Cardiac muscle cell (in vitro differentiated cells and primary cell): ENCODE measurements at regions not wholly inside any gene's neighbourhood (a gene's known extent, or its start where the extent isn't known, plus 50 kb on each side); places are given as distances from the start of the nearest gene placed in this dataset.
A peak's percentile ranks its signal among the peaks of the same experiment; 100 is the strongest.
"Not testable (repeated sequence)": the region's sequence is repeated elsewhere in the genome, so short reads cannot be mapped to it uniquely, and the experiment has no call there.

Experiments
- DNase-seq, 2 donors: peaks; one replicate each; pipeline versions ENCODE4 v3.0.0 to v3.0.0-alpha.2; 2010 to 2017; ENCODE audit warnings: low read depth in 1 of 2, low spot score in 1 of 2
- H3K27ac ChIP-seq: fragments of 200-600 bp; sonication (generic); 2 replicates; pipeline ENCODE4 v1.5.1; 2016
- H3K27me3 ChIP-seq: fragments of 200-600 bp; sonication (generic); 2 replicates; pipeline ENCODE4 v1.6.0; 2016; ENCODE audit warnings: control low read depth
- H3K36me3 ChIP-seq: fragments of 200-600 bp; sonication (generic); 2 replicates; pipeline ENCODE4 v1.5.1; 2016; ENCODE audit warnings: control low read depth
- H3K4me1 ChIP-seq: fragments of 200-600 bp; sonication (generic); 2 replicates; pipeline ENCODE4 v1.8.1; 2017; ENCODE audit warnings: low read depth, mild to moderate bottlenecking, mixed run types
- H3K4me3 ChIP-seq: fragments of 200-600 bp; sonication (generic); 2 replicates; pipeline ENCODE4 v1.5.1; 2016; ENCODE audit warnings: mild to moderate bottlenecking
- H3K9me3 ChIP-seq: fragments of 200-600 bp; sonication (generic); 2 replicates; pipeline ENCODE4 v1.5.1; 2017; ENCODE audit warnings: low read depth, mild to moderate bottlenecking, control low read depth
- CTCF ChIP-seq: IDR thresholded peaks from 2 replicates; pipeline ENCODE4 v1.5.1; 2012; ENCODE audit warnings: low read depth, mild to moderate bottlenecking, low read length

- DNase-seq: no peak
- H3K36me3 ChIP-seq: no peaks in the 10 kb centered on the region
- TF ChIP-seq CTCF: no peak
- H3K9me3 ChIP-seq: no peaks in the 10 kb centered on the region
- H3K4me1 ChIP-seq: no peaks in the 10 kb centered on the region
- no peak overlapping the region for H3K27ac ChIP-seq
- no peak overlapping the region for H3K4me3 ChIP-seq
- H3K27me3 ChIP-seq: no peaks in the 10 kb centered on the region
These were observed 370.5 kb downstream of the MDFIC start for GRCh38 chr7:115292381-115292780.

- Histone ChIP-seq H3K4me1 (no peaks in the 10 kb centered on the region), H3K27me3 (no peaks in the 10 kb centered on the region), H3K27ac (no peak overlapping the region), H3K9me3 (no peaks in the 10 kb centered on the region), H3K36me3 (no peaks in the 10 kb centered on the region), H3K4me3 (no peak overlapping the region)
- no peak for TF ChIP-seq CTCF
- no peak for DNase-seq
These were observed 368.1 kb downstream of the MDFIC start for GRCh38 chr7:115289971-115290370.

- DNase-seq: no peak
- no peak overlapping the region for H3K27ac ChIP-seq
- no peak overlapping the region for H3K4me3 ChIP-seq
- no peaks in the 10 kb centered on the region for H3K36me3 ChIP-seq
- H3K27me3 ChIP-seq: no peaks in the 10 kb centered on the region
- no peaks in the 10 kb centered on the region for H3K9me3 ChIP-seq
- no peak for TF ChIP-seq CTCF
- H3K4me1 ChIP-seq: no peaks in the 10 kb centered on the region
These were observed 354.9 kb downstream of the MDFIC start for GRCh38 chr7:115276791-115277190.

GRCh38 chr7:115273855-115274254 is 352.0 kb downstream of the MDFIC start:
- H3K4me3 ChIP-seq, H3K27ac ChIP-seq, H3K36me3 ChIP-seq, H3K9me3 ChIP-seq, DNase-seq, H3K4me1 ChIP-seq, H3K27me3 ChIP-seq: not testable (repeated sequence)

- H3K36me3 ChIP-seq: no peaks in the 10 kb centered on the region
- H3K4me3 ChIP-seq: no peak overlapping the region
- no peak for TF ChIP-seq CTCF
- no peak overlapping the region for H3K27ac ChIP-seq
- H3K4me1 ChIP-seq: no peaks in the 10 kb centered on the region
- H3K27me3 ChIP-seq: no peaks in the 10 kb centered on the region
- no peaks in the 10 kb centered on the region for H3K9me3 ChIP-seq
- DNase-seq: no peak
These were observed 351.4 kb downstream of the MDFIC start for GRCh38 chr7:115273139-115273772.

GRCh38 chr7:115271332-115272235 is 349.7 kb downstream of the MDFIC start:
- H3K36me3 ChIP-seq: no peaks in the 10 kb centered on the region
- H3K27me3 ChIP-seq: no peaks in the 10 kb centered on the region
- H3K27ac ChIP-seq: no peak overlapping the region
- peak in 1 of 2 donors; percentile 35 for DNase-seq
- no peak for TF ChIP-seq CTCF
- H3K4me3 ChIP-seq: no peak overlapping the region
- H3K9me3 ChIP-seq: no peaks in the 10 kb centered on the region
- H3K4me1 ChIP-seq: no peaks in the 10 kb centered on the region
